ENCODE measurements at regions not wholly inside any gene's neighbourhood (a gene's known extent, or its start where the extent isn't known, plus 50 kb on each side); places are given as distances from the start of the nearest gene placed in this dataset.

DNA sequence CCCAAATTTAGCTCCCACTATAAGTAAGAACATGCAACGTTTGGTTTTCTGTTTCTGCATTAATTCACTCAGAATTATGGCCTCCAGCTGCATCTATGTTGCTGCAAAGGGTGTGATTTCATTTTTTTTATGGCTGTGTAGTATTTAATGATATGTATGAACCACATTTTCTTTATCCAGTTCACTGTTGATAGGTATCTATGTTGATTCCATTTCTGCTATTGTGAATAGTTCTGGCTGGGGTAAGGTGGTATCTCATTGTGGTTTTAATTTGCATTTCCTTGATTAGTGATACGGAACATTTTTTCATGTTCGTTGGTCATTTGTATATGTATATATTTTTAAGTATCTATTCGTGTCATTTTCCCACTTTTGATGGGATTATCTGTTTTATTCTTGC lies 674.3 kb downstream of the NUP35 start:
- TF ChIP-seq, protein P1, sequence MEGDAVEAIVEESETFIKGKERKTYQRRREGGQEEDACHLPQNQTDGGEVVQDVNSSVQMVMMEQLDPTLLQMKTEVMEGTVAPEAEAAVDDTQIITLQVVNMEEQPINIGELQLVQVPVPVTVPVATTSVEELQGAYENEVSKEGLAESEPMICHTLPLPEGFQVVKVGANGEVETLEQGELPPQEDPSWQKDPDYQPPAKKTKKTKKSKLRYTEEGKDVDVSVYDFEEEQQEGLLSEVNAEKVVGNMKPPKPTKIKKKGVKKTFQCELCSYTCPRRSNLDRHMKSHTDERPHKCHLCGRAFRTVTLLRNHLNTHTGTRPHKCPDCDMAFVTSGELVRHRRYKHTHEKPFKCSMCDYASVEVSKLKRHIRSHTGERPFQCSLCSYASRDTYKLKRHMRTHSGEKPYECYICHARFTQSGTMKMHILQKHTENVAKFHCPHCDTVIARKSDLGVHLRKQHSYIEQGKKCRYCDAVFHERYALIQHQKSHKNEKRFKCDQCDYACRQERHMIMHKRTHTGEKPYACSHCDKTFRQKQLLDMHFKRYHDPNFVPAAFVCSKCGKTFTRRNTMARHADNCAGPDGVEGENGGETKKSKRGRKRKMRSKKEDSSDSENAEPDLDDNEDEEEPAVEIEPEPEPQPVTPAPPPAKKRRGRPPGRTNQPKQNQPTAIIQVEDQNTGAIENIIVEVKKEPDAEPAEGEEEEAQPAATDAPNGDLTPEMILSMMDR (conservative IDR thresholded peaks at IDR 0.05 in 1 of 2, IDR thresholded peaks at IDR 0.05 in 1 of 2; ENCODE audit: extremely low read depth in 1 of 2, insufficient read depth in 1 of 2, low read depth in 1 of 2, low read length in 2 of 2) = no peak
- no peak for TF ChIP-seq EZH2 (IDR thresholded peaks at IDR 0.05; ENCODE audit: borderline replicate concordance, low read length)

Data from mammary epithelial cell (primary cell).